Thoracic aorta (tissue), 2 donors: ENCODE measurements at regions not wholly inside any gene's neighbourhood (a gene's known extent, or its start where the extent isn't known, plus 50 kb on each side); places are given as distances from the start of the nearest gene placed in this dataset.

Source experiments
- ATAC-seq: fragments of 150-250 bp; one replicate; pipeline ENCODE4 v1.8.0; 2017; ENCODE audit warnings: low read depth; ENCODE audit not compliant: insufficient number of reproducible peaks, low FRiP score
- DNase-seq: peaks from one replicate; pipeline ENCODE4 v3.0.0-alpha.2; 2020; ENCODE audit warnings: low spot score
- H3K27ac ChIP-seq, 2 donors: fragments of 200-600 bp; sonication (generic); 1 replicate in 1 of 2; 2 replicates in 1 of 2; pipeline ENCODE4 v1.5.1; 2016; ENCODE audit warnings: mild to moderate bottlenecking in 2 of 2, moderate library complexity in 2 of 2
- H3K27me3 ChIP-seq: fragments of 200-600 bp; sonication (generic); replicated peaks from 2 replicates; pipeline ENCODE4 v1.6.0; 2016; ENCODE audit warnings: mild to moderate bottlenecking; ENCODE audit not compliant: insufficient read depth
- H3K36me3 ChIP-seq: fragments of 200-600 bp; sonication (generic); one replicate; pipeline ENCODE4 v1.5.1; 2016
- H3K4me1 ChIP-seq, 2 donors: fragments of 200-600 bp; sonication (generic); 1 replicate in 1 of 2; 2 replicates in 1 of 2; pipeline versions ENCODE4 v1.5.1 to v1.6.0; 2016; ENCODE audit warnings: low read depth in 2 of 2, mild to moderate bottlenecking in 1 of 2; ENCODE audit not compliant: control insufficient read depth in 1 of 2
- H3K4me3 ChIP-seq: fragments of 200-600 bp; sonication (generic); 2 replicates; pipeline ENCODE4 v1.5.1; 2016; ENCODE audit warnings: mild to moderate bottlenecking
- H3K9me3 ChIP-seq: fragments of 200-600 bp; sonication (generic); 2 replicates; pipeline ENCODE4 v1.5.1; 2016
- CTCF ChIP-seq: fragments of 200-600 bp; sonication (generic); IDR thresholded peaks from one replicate; pipeline ENCODE4 v1.5.1; 2019; ENCODE audit warnings: antibody characterized with exemption

- Histone ChIP-seq H3K9me3 (no peaks in the 10 kb centered on the region), H3K36me3 (no peaks in the 10 kb centered on the region), H3K27ac (no peak overlapping the region), H3K4me3 (no peak overlapping the region), H3K4me1 (no peaks in the 10 kb centered on the region), H3K27me3 (no peaks in the 10 kb centered on the region)
- ATAC-seq (no peak), DNase-seq (no peak)
- TF ChIP-seq CTCF: no peak
These were observed 1624.7 kb upstream of the LRRTM3 start for GRCh38 chr10:65301181-65301580.

- no peaks in the 10 kb centered on the region for H3K9me3 ChIP-seq
- no peaks in the 10 kb centered on the region for H3K36me3 ChIP-seq
- ATAC-seq: no peak
- no peak for DNase-seq
- H3K27me3 ChIP-seq: no peaks in the 10 kb centered on the region
- H3K27ac ChIP-seq: no peak overlapping the region
- no peak for TF ChIP-seq CTCF
- no peak overlapping the region for H3K4me3 ChIP-seq
- H3K4me1 ChIP-seq: no peaks in the 10 kb centered on the region
These were observed 1619.6 kb upstream of the LRRTM3 start for GRCh38 chr10:65306201-65306600.

GRCh38 chr10:65312876-65313275 is 1613.0 kb upstream of the LRRTM3 start:
- Histone ChIP-seq H3K36me3 (no peaks in the 10 kb centered on the region), H3K4me1 (no peaks in the 10 kb centered on the region), H3K4me3 (no peak overlapping the region), H3K27ac (no peak overlapping the region), H3K27me3 (no peaks in the 10 kb centered on the region), H3K9me3 (no peaks in the 10 kb centered on the region)
- TF ChIP-seq CTCF: no peak
- DNase-seq (no peak), ATAC-seq (no peak)

GRCh38 chr10:65313406-65313805 is 1612.4 kb upstream of the LRRTM3 start:
- DNase-seq (no peak), ATAC-seq (no peak)
- Histone ChIP-seq H3K27me3 (no peaks in the 10 kb centered on the region), H3K9me3 (no peaks in the 10 kb centered on the region), H3K4me1 (no peaks in the 10 kb centered on the region), H3K36me3 (no peaks in the 10 kb centered on the region), H3K4me3 (no peak overlapping the region), H3K27ac (no peak overlapping the region)
- TF ChIP-seq CTCF: no peak

- Histone ChIP-seq H3K27me3 (no peaks in the 10 kb centered on the region), H3K27ac (no peak overlapping the region), H3K36me3 (no peaks in the 10 kb centered on the region), H3K4me3 (no peak overlapping the region), H3K9me3 (no peaks in the 10 kb centered on the region), H3K4me1 (no peaks in the 10 kb centered on the region)
- no peak for DNase-seq
- ATAC-seq: no peak
- no peak for TF ChIP-seq CTCF
These were observed 1611.6 kb upstream of the LRRTM3 start for GRCh38 chr10:65314253-65314652.
